G401 (cell line): ENCODE measurements at regions not wholly inside any gene's neighbourhood (a gene's known extent, or its start where the extent isn't known, plus 50 kb on each side); places are given as distances from the start of the nearest gene placed in this dataset.
A peak's percentile ranks its signal among the peaks of the same experiment; 100 is the strongest.

Experiments used
- DNase-seq: peaks from one replicate; pipeline ENCODE4 v3.0.0-alpha.2; 2015; ENCODE audit warnings: low spot score
- in situ Hi-C: cut with HindIII; loops from 2 replicates; pipeline ENCODE4 v1.10.0; 2016; ENCODE audit warnings: low sequenced_read_pairs, mixed read lengths

DNA sequence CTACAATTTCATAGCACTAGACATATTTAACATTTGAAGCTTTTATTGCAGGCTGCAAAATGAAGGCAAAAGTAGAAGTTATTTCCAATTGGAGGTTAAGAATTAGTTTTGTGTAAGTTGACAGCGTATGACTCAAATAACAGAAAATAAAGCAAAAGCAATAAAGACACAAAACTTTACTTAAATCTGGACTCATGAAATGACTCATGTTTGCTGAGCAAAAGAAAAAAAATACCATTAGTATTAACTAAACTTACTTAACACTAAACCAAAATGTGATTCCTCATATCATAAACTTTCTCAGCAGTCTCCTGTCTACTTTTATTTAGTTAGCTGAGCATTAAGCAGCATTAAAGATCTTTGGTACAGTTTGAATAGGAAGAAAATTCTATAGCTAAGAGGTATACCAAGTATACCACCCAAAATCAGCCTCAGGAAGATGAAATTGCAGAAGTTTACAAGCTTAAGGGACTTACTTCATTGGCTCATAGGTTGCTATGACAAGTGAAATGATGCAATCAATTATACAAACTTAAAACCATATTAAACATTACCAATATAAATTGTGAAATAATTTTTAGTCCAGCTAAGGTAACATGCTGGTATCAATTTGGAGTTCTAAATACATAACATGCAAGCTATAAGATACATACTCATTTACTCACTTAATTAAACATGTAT is 1131.4 kb downstream of the XPNPEP1 start:
- DNase-seq: no peak
- in situ Hi-C loops: no loop called here

DNA sequence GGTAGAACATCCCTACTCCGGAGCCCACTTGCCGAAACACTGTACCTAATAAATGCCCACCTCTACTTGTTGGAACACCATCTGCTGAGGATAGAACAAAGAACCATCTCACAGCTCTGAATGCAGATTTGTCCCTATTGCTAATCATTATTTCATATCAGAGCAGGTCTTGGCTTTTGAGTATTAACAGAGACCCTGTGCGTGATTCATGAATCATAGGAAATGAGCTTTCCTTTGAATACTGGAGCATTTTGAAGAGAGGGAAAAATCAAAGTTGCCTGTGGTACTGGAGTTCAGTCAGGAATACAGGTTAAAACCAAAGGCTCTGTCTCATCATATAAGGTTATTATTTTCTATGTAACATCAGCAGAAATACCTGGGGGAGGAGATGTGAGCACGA is 1132.3 kb downstream of the XPNPEP1 start:
- DNase-seq: no peak
- in situ Hi-C loops: no loop called here

- DNase-seq: no peak
- in situ Hi-C loops: no loop called here
These were observed 1133.4 kb downstream of the XPNPEP1 start for GRCh38 chr10:108789919-108790318.

DNA sequence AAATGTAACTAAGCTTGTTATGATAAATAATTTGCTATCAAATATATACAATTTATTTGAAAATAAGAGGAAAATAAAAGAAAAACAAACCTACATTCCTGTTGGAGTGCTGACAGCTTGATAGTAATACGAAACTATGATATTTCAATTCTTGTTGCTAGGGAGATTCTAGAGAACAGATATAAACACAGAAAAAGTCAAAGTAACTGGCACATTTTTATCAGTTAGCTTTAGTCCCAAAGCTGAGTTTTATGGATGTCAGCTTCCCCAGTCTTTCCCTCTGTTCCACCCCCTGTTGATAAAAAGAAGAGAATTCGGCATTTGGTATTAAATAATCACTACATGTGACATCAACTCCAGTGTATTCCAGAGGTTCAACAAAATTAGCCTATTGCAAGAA is 1134.0 kb downstream of the XPNPEP1 start:
- no peak for DNase-seq
- in situ Hi-C loops: no loop called here

DNA sequence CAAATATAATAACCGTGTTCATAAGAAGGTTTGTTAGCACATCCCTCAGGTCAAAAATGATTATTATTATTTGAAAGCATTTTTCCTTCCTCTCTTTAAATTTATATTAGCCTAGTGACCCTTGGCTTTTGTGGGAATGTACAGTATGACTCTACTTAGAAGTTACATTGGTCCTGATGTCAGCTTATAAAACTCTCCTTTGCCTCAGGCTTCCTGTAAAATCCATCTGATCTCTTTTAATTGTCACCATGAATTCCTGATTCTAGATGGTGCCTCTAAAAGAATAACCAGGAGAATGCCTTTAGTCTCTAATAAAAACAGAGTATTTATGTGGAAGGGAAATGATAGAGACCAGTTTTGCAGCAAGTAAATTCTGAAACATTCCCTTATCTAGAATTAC is 1134.4 kb downstream of the XPNPEP1 start:
- in situ Hi-C loops: no loop called here
- no peak for DNase-seq

DNA sequence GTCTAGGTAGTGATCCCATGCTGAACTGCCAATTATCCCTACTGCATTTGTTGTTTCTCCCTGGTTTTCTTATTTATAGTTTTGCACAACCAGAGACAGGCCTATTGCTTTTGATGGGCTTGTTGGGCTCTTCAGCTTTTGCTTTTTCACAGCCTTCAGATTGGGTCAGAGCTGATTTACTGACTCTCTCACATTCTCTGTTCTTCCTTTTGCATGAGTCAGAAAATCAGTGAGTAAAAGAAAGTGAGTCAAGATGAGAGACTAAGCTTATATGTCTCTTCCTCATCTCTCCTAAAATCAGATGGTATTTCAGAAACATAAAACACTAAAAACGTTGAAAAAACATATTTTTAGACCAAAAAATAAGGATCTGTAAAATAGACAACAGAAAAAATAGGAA is 1135.4 kb downstream of the XPNPEP1 start:
- DNase-seq: no peak
- in situ Hi-C loops: no loop called here

DNA sequence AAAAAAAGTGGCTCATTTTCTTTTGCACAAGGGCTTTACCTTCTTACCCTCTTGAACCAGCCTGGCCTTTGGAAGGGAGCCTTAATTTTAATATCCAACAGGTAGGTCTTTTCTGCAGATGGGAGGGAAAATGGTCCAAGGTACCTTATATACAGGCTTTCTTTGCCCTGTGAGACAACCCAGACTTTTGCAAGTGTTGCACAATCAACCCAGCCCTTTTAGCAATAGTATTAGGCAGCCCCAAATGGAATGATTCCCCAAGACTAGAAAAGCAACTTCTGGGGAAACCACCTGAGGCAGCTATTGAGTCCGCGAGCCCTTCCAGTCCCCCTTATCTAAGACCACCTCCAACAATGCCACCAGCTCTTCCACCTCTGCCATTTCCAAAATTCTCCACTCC is 1138.3 kb downstream of the XPNPEP1 start:
- in situ Hi-C loops: no loop called here
- no peak for DNase-seq

DNA sequence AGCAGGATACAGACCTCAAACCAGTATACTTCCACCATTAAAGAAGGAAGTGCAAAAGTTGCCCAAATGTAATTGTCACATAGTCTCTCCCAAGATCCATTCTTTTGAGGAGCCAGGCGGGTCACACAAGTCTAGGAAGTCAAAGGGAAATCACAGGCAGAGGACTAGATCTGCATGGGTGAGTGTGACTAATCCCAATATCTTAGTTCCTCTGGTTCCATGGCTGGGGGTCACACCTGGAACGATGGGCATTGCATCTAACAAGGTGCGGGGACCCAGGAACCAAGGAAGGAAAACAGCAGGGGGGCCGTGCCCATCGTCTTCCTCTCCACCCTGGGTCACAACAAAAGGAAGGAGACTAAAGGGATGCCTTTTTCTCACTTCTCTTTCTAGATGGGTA is 1138.8 kb downstream of the XPNPEP1 start:
- in situ Hi-C loops: no loop called here
- no peak for DNase-seq

- in situ Hi-C loops: no loop called here
- DNase-seq: peak; percentile 22
These were observed 1139.4 kb downstream of the XPNPEP1 start for GRCh38 chr10:108783897-108784296.

DNA sequence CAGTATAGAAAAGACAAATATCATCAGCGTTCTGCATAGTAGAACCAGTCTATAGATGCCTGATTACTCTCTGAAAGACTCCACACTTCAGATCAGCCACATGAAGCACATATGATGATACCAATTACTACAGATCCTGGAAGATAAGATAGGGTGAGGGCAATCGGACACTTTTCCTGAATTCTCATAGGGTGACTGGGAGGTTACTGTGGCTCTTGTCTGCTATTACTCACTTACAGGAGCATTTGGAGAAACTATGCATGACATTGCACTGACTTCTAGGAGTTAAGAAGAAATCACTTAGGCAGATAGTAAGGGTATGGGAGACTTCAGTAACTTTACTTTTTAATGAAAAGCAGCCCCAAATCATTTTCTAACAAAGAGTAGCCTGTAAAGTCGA is 1140.9 kb downstream of the XPNPEP1 start:
- in situ Hi-C loops: no loop called here
- DNase-seq: no peak

DNA sequence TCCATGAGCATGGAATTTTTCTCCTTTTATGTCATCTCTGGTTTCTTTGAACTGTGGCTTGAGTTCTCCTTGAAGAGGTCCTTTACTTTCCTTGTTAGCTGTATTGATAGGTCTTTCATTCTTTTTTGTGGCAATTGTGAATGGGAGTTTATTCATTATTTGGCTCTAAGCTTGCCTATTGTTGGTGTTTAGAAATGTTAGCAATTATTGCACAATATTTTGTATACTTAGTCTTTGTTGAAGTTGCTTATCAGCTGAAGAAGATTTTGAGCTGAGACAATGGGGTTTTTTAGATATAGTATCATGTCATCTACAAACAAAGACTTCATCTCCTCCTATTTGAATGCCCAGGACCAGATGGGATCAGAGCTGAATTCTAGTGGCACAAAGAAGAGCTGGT is 1143.8 kb downstream of the XPNPEP1 start:
- no peak for DNase-seq
- in situ Hi-C loops: no loop called here

GRCh38 chr10:108775911-108776475 is 1147.3 kb downstream of the XPNPEP1 start:
- in situ Hi-C loops: no loop called here
- DNase-seq: no peak

DNA sequence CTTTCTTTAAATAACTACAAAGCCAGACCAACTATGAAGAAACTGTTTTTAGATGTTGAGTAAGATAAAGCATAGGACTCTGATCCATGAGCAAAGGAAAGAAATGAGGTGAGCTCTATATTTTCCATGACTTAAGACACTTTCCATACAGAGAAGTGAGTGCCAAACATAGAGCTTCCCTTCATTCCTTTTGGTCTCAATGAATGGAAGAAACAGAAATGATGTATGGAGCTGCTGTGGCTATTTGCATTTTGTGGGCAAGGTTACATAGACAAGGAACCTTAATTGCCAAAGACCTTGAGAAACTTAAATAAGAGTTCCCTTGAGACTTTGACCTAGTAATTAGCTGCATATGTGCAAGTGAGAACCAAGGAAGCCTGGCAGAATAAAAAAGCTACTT is 1152.2 kb downstream of the XPNPEP1 start:
- in situ Hi-C loops: no loop called here
- DNase-seq: no peak

- in situ Hi-C loops: no loop called here
These were observed 1157.5 kb downstream of the XPNPEP1 start for GRCh38 chr10:108765794-108766193.

GRCh38 chr10:108757946-108758345 is 1165.4 kb downstream of the XPNPEP1 start:
- DNase-seq: no peak
- in situ Hi-C loops: no loop called here

More at GRCh38 chr10:108765794-108766193, 1157.5 kb downstream of the XPNPEP1 start:
- no peak for DNase-seq

DNA sequence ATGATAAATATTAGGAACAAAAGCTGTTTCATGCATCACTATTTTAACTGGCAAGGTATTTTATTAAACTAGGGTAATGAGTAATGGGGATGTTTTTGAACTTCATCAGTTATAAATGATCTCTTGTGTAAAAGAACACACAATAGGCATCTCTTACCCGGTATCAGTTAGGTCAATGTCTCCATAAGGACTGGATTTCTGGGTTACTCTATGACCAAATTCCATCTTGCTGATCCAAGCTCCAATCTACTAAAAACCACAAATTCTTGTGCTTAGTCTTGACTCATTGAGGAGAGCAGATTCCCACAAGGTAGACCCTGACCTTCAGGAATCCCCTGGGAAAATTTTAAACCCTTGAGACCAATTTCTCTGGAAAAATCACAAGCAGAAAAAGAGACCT is 1167.7 kb downstream of the XPNPEP1 start:
- DNase-seq: no peak
- in situ Hi-C loops: no loop called here

DNA sequence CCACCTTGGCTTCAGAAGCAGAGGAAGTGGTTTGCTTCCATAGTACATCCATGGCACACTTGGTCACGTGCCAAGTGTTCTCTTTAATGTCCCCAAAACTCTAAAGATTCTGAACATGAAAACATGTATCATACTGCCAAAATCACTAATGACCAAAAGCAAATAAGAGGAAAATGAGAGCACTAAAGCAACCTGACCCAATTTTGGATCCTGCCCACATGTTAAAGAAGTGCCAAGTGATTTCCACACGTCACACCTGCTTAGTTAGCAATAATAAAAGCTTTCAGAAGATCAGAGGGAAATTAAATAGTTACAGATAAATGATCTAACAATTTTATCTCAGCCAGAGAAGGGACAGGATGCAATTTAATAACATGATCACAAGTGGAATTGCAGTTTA is 1170.0 kb downstream of the XPNPEP1 start:
- in situ Hi-C loops: no loop called here
- no peak for DNase-seq

GRCh38 chr10:108749042-108749441 is 1174.3 kb downstream of the XPNPEP1 start:
- no peak for DNase-seq
- in situ Hi-C loops: no loop called here

DNA sequence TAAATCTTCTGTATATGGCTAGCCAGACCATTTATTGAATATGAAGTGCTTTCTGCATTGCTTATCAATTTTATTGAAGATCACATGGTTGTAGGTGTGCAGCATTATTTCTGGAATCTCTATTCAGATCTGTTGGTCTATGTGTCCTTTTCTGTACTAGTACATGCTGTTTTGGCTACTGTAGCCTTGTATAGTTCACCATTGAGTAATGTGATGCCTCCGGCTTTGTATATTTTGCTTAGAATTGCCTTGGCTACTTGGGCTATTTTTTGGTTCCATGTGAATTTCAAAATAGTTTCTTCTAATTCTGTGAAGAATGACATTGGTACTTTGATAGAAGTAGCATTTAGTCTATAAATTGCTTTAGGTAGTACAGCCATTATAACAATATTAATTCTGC is 1187.2 kb downstream of the XPNPEP1 start:
- DNase-seq: no peak
- in situ Hi-C loops: no loop called here

DNA sequence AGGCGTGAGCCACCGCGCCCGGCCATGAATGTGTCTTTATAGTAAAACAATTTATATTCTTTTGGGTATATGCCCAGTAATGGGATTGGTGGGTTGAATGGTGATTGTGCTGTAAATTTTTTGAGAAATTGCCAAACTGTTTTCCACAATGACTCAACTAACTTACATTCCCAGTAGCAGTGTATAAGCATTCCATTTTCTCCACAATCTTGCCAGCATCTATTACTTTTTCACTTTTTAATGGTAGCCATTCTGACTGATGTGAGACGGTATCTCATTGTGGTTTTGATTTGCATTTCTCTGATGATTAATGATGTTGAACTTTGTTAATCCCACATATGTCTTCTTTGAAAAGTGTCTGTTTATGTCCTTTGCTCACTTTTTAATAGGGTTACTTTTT is 1187.9 kb downstream of the XPNPEP1 start:
- in situ Hi-C loops: no loop called here
- no peak for DNase-seq

- in situ Hi-C loops: no loop called here
- no peak for DNase-seq
These were observed 1201.4 kb downstream of the XPNPEP1 start for GRCh38 chr10:108721874-108722273.
